GM19025 (cell line): ENCODE measurements at regions not wholly inside any gene's neighbourhood (a gene's known extent, or its start where the extent isn't known, plus 50 kb on each side); places are given as distances from the start of the nearest gene placed in this dataset.
A peak's percentile ranks its signal among the peaks of the same experiment; 100 is the strongest.

Experiments
- ATAC-seq: cut with Tn5 transposase; IDR thresholded peaks from one replicate; pipeline ENCODE4 v1.9.1; 2021; ENCODE audit warnings: mild to moderate bottlenecking, low read depth, moderate library complexity; ENCODE audit not compliant: unreplicated experiment

- ATAC-seq, result peak; percentile 73
Measured at GRCh38 chr6:137767911-137768690, 99.0 kb upstream of the TNFAIP3 start.

- ATAC-seq, result no peak
Measured at GRCh38 chr6:137768935-137769334, 98.1 kb upstream of the TNFAIP3 start.

DNA sequence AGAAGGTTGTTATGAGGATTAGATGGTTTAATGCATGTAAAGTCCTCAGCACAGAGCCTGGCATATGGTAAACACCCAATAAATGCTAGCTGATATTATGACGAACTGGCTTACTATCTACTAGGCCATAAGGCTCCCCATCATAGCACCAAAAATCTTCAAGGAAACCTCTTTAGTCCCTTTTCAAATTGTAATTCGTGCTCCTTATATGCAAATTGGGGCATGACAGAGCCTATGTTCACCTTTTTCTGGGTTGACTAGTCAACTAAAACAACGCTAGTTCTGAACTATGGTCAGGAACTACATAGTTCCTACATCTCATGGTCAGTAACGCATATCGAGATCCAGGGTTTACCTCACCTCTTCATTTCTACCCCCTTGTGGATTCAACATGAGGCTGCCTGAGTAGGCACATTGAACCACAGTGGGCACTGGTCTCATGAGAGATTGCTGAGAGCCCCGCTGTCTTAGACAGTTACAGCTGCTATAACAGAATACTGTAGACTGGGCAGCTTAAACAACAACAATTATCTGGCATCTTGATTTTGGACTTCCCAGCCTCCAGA is 97.2 kb upstream of the TNFAIP3 start:
- peak; percentile 32 for ATAC-seq

DNA sequence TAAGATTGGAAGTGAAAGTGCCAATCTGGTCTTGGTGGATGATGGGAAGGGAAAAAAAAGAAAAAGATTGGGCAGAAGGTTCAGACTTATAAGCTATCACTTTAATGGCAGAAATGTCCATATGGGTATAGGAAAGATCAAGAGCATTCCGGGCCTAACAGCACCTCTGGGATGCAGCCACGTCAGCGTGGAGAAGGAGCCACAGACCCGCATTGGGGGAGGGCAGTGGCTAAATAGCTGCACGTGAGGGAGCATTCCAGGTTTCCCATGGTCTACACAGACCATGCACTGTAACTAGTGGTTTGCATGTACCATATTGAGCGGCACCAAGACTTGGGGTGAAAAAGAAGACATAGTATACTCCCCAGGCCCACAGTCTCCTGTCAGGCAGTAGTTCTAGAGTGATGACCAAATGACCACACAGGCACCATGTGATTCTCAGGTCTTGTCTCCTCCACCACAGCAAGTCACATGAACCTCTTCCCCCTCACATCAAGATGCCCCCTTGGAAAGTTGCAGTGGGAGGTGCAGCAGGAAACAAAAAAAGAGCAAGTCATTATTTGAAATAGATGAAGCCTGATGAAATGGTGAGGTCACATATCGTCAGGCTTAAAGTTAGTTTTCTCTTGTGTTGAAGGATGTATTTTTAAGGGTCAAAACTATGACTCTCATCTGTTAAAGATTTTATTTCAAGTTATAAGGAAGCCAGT is 94.4 kb upstream of the TNFAIP3 start:
- no peak for ATAC-seq

DNA sequence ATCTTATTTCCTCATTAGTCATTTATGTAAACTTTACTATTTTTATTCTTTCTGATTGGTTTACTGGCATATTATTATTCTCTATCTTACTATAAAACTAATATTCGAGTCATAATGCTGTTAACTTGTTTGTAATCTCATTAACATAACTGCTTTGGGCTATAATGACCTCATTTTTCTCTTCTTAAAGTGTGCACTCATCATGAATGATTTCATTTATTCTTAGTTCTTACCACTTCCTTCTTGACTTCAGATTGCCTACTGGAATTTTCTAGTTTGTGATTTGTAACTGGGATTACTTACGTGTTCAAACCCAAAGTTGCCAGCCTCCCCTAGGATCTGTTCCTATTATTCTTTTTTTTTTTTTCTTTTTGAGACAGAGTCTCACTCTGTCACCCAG is 91.8 kb upstream of the TNFAIP3 start:
- ATAC-seq, result no peak

DNA sequence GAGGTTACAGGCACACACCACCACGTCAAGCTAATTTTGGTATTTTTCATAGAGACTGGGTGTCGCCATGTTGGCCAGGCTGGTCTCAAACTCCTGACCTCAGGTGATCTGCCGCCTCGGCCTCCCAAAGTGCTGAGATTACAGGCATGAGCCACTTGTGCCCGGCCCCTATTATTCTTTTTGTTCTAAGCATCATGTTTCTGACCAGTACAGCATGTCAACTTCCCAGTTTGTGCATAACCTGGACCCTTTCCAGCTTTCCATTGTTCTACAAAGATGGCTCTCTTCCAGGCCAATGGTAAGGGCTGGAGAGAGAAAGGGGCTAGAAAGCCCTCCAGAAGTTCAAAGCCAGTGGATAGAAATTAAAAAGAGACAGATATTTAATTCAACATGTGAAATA is 91.3 kb upstream of the TNFAIP3 start:
- ATAC-seq, result no peak

DNA sequence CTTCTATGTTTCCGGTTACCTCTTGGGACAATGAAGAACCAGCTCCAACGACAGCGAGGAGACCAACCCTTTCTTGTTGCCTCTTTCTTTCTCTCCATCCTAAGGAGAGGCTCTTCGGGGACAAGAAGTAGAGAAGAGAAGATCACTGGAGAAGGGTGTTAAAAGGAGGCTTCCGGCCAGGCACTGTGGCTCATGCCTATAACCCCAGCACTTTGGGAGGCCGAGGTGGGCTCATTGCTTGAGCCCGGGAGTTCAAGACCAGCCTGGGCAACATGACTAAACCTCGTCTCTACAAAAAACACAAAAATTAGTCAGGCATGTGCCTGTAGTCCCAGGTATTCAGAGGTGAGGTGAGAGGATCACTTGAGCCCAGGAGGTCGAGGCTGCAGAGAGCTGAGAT is 90.8 kb upstream of the TNFAIP3 start:
- no peak for ATAC-seq

DNA sequence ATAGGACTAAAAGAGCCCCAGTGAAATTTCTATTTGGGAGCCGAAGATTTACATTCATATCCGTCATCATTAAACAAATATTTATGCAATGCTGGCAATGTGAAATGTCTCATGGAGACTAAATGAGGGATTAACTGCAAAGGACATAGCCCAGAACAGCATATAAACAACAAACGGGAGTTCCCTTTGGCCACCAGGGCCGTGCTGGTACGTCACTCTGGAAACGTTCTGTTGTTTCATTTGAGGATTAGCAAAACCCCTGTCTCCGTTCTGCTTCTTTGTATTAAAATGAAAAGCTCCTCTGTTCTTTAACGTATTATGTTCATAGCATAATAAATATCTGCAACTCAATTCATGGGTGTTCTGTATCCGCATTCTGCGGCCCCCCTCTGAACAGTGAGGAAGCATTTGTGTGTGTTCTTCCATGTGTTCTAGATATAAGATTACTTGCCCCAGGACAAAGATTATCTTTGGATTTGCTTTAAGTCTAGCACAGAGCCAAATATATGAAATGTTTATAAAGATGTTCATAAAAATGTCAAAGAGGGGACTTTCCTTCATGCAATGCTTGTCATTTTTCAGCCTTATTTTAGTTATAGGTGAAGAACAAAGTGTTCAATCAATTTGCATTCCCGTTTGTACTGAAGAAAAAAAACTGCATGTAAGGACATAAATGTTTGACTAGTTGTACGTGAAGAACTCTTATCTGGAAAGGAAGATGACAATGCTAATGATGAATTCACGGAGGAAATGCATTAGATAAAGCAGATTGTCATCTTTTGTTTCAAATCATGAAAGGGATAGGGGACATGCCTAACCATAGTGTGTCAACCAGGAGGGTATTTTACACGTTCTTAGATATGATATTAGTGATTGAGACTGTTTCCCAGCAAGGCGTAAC is 90.0 kb upstream of the TNFAIP3 start:
- ATAC-seq, result no peak

GRCh38 chr6:137777687-137778075 is 89.4 kb upstream of the TNFAIP3 start:
- no peak for ATAC-seq

- no peak for ATAC-seq
Measured at GRCh38 chr6:137779982-137780381, 87.1 kb upstream of the TNFAIP3 start.

GRCh38 chr6:137780447-137781034 is 86.5 kb upstream of the TNFAIP3 start:
- ATAC-seq, result no peak

DNA sequence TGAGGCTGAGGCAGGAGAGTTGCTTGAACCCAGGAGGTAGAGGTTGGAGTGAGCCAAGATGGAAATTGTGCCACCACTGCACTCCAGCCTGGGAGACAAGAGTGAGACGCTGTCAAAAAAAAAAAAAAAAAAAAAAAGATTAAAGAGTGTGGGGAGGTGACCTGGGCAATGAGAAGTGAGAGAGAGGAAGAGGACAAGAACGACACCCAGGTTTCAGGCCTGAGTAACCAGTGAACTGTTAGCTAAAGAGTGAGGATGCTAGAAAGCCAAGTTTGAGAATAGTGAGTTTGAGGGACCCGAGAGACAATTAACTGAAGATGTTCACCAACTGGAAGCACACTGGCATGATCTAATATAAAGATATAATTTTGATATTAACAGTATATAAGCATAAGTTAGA is 85.4 kb upstream of the TNFAIP3 start:
- no peak for ATAC-seq

GRCh38 chr6:137782166-137783039 is 84.7 kb upstream of the TNFAIP3 start:
- ATAC-seq, result no peak

DNA sequence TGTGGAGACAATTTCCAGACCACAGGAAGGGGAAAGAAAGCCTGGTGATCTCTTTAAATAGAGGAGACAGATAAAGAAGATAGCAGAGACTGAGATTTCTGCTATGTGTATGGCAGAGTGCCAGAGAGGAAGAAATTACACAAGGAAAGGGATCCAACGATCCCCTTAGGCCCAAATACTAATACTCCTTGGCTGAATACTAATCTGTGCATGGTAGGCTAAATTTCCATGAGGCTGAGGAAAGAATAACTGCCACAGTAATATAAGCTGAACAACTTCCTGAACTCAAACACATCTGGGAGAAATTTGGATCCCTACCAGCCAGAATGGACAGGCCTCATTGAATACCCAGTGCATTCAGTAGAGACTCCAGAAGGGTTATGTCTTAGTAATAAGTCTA is 83.3 kb upstream of the TNFAIP3 start:
- no peak for ATAC-seq

GRCh38 chr6:137784583-137784982 is 82.5 kb upstream of the TNFAIP3 start:
- no peak for ATAC-seq

DNA sequence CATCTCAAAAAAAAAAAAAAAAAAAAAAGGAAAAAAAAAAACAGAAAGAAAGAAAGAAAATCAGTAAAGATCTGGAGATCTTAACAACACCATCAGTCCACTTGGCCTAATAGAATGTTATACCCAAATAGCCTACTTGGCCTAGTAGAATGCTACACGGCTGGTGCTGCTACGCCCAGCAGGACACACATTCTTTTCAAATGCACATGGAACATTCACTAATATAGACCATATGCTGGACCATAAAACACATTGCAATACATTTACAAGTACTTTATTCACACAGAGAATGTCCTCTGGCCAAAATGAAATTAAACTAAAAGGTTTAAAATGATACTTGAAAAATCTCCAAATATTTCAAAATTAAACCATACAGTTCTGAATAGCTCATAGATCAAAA is 80.0 kb upstream of the TNFAIP3 start:
- ATAC-seq, result no peak

GRCh38 chr6:137788248-137788647 is 78.8 kb upstream of the TNFAIP3 start:
- no peak for ATAC-seq

DNA sequence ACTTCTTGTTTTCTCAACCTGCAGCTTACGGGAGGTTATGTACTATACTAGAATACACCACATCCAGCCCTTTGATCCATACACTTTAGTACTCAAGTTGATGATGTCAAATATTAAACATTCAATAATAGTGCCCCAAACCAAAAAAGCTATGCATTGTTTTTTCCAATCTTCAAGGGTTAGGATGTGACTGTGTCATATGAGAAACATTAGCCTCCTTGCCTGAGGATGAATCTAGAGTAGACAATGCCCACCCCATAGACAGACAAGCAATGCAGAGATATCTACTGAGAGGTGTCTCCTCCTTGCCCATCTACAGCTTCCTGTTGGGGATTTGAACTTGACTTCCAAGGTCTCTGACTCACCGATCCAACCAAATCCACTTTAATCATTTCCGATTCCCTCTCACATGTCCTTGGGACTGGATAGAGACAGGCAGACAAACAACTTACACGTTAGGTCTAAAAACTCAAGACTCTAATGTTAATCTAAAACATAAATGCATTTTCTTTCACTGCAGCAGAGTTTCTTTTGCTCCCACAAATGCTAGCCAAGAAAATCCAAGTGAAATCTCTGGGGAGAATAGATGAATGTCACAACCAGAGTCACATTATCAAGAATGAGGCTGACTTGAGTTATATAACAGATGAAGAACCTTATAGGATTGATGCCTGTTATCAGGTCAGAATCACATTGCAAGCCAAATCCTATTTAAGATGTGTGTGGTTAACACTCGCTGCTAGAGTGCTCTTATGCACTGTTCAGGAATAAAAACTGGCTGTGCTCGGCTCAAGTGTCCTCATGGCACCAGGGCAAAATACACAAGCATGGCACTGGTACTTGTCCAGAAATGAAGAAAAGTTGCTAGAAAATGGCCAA is 75.5 kb upstream of the TNFAIP3 start:
- ATAC-seq, result no peak
